GM12865 (cell line): ENCODE measurements at regions not wholly inside any gene's neighbourhood (a gene's known extent, or its start where the extent isn't known, plus 50 kb on each side); places are given as distances from the start of the nearest gene placed in this dataset.

ENCODE experiments used
- DNase-seq: peaks from one replicate; pipeline ENCODE4 v3.0.0; 2010; ENCODE audit warnings: low read depth
- H3K4me3 ChIP-seq: 2 replicates; pipeline ENCODE4 v1.5.1; 2011; ENCODE audit warnings: mild to moderate bottlenecking, low read depth, low read length, control low read depth
- CTCF ChIP-seq: IDR thresholded peaks from 2 replicates; pipeline ENCODE4 v1.5.1; 2011; ENCODE audit warnings: low read length, control low read depth, low read depth, inconsistent platforms; ENCODE audit not compliant: insufficient read depth; ENCODE audit errors: missing control alignments

- no peak for DNase-seq
- H3K4me3 ChIP-seq, result no peak overlapping the region
- TF ChIP-seq CTCF, result no peak
Measured at GRCh38 chr2:172216477-172216876, 113.8 kb upstream of the DLX2 start.

- DNase-seq, result peak; percentile 3
- no peak overlapping the region for H3K4me3 ChIP-seq
- no peak for TF ChIP-seq CTCF
Measured at GRCh38 chr2:172219201-172219600, 116.5 kb upstream of the DLX2 start.

DNA sequence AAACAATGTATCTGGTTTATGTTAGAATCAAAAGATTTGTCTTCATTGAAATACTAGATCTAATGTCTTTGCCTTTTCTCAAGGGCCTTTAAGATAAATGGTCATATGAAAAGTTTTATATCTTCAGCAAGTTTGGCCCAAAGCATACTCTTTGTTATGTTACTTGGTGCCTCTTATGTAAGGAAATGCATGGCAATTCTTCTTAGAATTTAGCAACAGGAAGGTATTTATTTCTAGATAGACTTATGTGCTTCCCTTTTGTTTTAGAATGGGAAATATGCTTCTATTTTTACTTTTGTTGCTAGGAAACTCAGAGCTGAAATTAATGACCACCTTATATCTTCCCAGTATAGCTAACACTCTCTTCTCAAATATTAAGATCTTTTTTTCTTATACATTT is 117.4 kb upstream of the DLX2 start:
- DNase-seq, result no peak
- no peak overlapping the region for H3K4me3 ChIP-seq
- TF ChIP-seq CTCF, result no peak

GRCh38 chr2:172223601-172224054 is 120.9 kb upstream of the DLX2 start:
- no peak for TF ChIP-seq CTCF
- H3K4me3 ChIP-seq, result no peak overlapping the region
- no peak for DNase-seq

GRCh38 chr2:172225786-172226185 is 123.1 kb upstream of the DLX2 start:
- no peak for TF ChIP-seq CTCF
- H3K4me3 ChIP-seq, result no peak overlapping the region
- DNase-seq, result no peak

DNA sequence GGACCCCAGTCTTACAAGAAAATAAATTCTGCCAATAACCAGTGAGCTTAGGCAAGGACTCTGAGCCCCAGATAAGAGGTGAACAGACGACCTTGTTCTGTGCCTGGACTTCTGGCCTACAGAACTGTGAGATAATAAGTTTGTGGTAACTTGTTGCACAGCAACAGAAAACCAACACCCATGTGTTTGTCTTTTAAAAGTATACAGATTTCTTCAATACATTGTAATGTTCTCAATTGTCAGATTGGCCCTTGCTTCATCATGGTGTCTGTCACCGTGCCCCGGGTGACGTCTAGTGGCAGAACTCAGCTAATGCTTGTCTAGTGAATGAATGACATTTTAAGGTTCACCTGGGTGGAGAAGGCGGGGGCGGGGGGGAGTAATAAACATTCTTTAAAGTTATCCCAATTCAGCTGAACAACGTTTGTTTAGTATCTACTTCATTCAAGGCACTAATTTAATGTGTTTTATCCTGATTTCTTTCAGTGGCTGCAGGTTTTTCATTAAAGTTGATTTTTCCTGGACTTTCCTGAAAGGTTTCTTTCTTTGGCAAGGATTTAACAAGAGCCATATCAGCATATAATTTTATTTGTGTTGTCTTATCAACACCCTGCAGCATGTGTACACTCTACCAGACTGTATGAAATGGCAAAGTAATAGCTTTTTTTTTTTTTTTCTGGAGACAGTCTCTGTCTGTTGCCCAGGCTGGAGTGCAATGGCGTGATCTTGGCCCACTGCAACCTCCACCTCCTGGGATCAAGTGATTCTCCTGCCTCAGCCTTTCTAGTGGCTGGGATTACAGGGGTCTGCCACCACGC is 123.8 kb upstream of the DLX2 start:
- no peak for DNase-seq

More for the DNA sequence above, 123.8 kb upstream of the DLX2 start:
- no peak overlapping the region for H3K4me3 ChIP-seq
- TF ChIP-seq CTCF, result peak; percentile 6
